Stimulated activated CD4-positive, alpha-beta T cell treated with anti-CD3 and anti-CD28 coated beads, TNF-alpha, amount 100 ng/mL, for 48 hours (primary cell): ENCODE measurements at regions not wholly inside any gene's neighbourhood (a gene's known extent, or its start where the extent isn't known, plus 50 kb on each side); places are given as distances from the start of the nearest gene placed in this dataset.
"Not testable (repeated sequence)": the region's sequence is repeated elsewhere in the genome, so short reads cannot be mapped to it uniquely, and the experiment has no call there.

Experiments
- DNase-seq, 3 donors: peaks; one replicate each; pipeline ENCODE4 v3.0.0-alpha.2; 2020; ENCODE audit warnings: low read depth in 3 of 3

DNA sequence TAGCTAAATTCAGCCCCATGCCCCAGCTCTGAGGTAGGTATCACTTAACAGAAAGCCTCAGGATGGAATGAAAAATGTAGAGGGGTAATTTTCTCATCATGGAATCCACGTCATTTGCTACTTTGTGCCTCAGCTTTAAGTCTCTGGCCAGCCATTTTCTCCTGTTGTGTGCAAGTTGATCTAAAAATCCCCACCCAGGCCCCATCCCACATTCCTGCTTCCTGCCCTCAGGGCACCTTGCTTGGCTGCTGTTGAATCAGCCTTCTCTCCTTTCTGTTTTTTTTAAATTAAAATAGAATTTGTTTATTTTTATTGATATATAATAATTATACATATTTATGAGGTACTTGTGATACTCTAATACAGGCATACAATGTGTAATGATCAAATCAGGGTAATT is 179.9 kb upstream of the TSHZ3 start:
- no peak for DNase-seq

DNA sequence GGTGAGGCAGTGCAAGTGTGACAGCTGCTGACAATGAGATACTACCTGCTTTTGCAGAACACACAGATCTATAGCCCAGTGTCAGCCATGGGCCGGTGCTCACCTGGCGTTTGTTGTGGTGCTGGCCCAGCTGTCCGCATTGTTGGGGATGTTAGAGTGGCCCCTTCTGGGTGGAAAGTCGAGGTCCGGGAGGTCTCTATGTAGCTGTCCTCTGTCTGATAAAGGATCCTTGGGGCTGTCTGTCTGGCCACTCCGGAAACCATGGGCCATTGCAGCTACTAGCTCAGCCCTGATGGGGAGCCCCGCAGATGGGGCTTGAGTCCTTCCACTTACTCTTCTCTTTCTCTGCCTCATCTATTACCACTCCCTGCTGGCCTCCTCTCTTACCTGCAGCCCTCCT is 181.5 kb upstream of the TSHZ3 start:
- no peak for DNase-seq

DNA sequence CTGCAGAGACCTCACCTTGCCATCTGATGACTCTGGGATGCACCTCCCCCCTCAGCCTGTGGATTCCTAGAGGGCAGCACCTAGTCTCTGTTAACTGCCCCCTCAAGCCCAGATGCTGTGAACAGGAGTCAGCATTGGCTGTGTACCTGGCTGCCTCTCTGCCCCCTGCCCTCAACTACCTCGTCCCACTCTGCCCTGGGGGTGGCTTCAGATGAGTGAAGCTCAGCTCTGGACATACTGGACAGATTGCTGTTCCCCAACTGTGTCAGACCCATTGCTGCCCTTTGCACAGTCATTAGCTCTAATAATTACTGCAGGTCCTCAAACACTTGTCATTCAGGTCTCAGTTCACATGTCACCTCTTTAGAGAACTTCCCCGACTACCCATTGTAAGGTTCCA is 182.1 kb upstream of the TSHZ3 start:
- no peak for DNase-seq

DNA sequence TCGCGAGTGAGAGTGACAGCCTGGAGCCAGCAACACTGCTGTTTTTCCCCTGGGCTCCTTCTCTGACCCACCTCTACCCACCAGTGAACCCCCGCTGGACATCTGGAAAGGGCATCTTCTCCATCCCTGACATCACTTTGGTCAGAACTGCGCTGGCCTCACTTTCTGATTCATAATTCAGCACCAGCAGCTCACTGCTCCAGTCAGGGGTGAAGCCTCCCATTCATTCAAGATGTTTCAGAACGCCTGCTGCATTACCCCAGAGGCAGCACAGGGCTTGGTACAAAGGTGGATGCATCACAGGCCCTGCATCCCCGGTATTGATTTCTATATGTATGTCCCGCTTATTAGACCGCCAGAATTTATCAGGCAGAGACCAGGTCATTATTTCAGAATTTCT is 182.8 kb upstream of the TSHZ3 start:
- no peak for DNase-seq

DNA sequence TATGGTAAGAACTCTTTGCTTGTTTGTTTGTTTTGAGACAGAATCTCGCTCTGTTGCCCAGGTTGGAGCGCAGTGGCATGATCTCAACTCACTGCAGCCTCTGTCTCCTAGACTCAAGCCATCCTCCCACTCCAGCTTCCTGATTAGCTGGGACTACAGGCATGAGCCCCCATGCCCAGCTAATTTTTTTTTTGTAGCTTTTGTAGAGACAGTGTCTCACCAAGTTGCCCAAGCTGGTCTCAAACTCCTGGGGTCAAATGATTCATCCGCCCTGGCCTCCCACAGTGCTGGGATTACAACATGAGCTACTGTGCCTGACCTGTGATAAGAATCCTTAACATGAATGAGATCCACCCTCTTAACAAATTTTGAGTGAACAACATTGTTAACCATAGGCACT is 183.9 kb upstream of the TSHZ3 start:
- no peak for DNase-seq

DNA sequence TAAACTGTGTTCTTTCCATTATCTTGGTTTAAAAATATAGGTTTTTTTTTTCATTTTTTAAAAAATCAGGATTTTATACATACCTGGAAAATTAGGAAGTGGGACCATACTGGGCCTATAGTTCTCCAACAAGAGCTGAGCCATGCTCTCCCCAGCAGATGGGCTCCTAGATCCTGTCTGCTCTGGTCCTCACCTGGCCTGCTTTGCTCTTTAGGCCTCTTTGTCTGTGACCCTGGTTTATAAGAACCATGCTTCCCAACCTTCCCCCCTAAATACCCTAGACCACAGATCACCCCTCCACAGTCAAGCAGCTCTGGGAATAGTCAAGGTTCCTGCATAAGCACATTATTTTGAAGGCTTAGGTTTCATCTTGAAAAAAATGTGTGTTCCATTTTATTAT is 185.0 kb upstream of the TSHZ3 start:
- no peak for DNase-seq

DNA sequence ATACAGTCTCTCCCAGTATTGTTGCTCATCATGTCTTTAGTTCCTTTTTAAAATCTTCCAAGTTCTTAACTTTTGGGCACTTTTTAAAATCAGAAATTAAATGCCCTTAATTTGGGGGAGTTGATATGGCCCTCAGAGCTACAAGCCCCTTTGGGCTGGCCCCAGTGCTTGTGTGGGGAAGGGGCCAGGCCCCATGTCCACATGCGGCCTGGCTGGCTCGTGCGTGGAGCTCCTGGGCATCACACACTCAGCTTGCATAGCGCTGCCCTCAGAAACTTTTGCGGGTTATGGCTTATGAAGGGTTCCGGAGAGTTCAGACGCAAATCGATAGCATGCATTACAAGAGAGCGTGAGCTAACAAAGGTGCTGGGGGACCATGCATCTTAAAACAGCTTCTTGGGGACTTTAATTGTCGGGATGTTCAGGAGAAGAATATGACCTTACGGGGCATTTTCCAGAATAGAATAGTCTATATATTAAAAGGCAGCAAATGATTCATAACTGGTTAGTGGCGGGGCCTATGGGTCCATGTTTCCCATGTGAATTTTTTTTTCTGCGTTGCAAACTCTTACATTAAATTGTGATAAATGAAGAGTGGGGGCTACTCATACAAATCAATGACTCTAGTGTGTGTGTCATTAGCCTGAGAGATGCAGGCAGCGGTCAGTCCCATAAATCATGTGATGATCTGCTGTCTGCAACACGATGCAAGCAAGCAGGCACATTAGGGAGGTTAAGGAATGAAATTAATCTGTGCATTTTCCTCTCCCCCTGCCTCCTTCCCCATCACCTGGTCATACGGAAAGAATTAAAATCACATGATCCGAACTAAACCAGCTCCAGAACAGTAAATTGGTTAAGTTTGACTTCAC is 185.8 kb upstream of the TSHZ3 start:
- no peak for DNase-seq

DNA sequence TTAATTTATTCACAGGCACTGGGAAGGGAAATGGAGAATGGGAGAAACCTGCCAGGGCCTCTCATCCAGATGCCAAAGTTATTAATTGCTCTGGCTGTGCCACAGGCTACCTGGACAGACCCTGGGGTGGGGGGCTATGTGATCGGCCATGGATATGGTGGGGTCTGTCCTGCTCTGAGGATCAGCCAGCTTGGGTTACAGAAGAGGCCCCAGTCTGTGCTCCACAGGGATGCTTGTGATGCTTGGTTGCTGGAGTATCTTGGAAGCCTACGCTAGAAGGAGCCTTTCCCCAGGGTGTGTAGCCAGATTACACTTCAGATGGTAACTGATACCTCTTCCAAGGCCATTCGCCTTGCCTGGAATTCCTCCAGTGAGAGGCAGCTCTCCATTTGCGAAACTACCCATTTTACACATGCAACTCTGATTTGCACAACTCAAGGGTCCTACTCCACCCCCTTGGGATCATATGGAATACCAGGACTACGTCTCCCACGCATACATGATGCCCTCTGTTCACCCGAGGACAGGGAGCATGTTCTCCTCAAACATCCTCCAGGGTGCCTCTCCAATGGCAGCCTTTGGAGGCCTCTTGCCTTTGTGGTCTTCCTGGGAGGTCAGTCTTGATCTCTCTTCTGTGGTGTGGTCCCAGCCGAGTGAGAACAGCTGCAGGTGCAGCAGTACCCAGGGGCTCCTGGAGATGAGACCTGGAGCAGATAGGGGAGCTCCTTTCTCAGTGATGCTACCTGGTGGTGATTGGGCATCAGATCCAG is 186.6 kb upstream of the TSHZ3 start:
- no peak for DNase-seq

DNA sequence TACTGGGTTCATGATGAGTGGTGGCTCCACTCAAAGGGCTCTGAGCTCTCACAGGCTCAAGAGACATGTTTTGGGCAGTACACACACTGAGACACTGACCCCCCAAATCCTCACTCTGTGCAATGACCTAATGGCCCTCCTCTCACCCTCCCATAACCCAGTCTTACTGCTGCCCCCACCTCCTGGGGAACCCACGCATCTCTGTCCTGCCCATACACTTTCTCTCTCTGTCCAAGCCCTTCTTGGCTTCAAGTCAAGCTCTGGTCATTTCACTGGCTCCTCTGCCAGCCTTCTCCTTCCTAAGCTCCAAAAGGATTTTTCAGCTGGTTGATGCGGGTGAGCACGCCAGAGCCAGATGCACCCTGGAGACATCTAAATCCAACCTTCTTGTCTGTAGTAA is 187.9 kb upstream of the TSHZ3 start:
- DNase-seq: no peak

DNA sequence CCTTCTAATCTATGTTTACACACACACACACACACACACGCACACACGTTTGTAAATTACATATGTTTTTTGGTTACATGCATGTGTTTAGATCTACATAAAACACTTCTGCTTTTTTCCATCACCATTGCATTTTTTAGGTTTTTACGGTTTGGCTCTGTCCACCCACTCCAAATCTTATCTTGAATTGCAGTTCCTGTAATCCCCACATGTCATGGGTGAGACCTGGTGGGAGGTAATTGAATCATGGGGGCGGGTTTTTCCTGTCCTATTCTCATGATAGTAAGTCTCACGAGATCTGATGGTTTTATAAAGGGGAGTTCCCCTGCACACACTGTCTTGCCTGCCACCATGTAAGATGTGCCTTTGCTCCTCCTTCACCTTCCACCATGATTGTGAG is 188.7 kb upstream of the TSHZ3 start:
- not testable (repeated sequence) for DNase-seq

DNA sequence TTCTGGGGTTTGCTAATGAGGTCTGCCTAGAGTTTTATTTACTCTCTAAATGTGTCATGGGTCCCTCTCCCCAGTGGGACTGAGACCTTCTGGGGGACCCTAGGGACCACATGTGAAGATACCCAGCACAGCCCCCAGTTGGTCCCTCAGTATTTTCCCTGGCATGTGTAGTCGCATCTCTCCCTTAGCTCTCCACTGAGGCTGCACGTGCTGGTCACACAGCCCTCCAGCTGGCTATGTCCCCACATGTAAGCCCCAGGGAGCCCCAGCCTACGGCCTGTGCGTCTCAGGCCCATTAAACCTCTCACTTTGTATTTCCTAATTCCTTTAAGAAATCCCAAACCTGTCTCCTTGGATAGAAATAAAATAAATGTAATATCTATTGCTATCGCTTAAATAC is 189.6 kb upstream of the TSHZ3 start:
- no peak for DNase-seq

DNA sequence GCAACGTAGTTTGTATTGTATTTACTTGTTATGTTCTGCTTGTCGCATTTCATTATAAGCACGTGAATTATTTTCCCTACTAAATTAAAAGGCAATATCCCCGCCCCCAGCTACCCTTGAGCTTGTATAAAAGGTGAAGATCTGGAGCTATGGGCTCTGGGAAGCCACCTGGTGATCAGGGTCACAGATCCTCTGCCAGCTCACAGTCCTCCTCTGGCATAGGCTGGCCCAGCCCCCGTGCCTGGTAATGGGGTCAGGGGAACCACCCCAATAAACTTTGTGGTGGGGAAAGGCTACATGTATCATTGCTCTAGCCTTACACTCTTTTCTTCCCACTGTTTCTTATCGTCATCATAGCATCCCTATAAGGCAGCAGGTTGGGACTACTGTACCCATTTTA is 190.2 kb upstream of the TSHZ3 start:
- DNase-seq: no peak

DNA sequence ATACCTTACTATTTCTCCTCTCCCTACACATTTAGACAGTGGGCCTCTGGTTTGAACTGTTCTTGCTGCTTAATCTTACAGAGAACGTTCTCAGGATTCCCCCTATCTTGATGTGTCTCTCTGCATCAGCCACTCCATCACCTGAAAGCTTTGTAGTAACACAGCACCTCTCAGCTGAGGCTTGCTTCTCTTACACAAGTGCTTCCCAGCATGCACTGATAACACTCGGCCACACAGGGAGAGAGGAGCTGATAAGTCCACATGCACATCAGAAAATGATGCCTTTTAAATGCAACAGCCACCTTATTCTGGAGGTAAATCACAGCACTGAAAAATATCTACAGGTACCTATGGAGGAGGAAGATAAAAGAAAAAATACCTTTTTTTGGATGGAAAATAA is 192.2 kb upstream of the TSHZ3 start:
- DNase-seq: no peak

DNA sequence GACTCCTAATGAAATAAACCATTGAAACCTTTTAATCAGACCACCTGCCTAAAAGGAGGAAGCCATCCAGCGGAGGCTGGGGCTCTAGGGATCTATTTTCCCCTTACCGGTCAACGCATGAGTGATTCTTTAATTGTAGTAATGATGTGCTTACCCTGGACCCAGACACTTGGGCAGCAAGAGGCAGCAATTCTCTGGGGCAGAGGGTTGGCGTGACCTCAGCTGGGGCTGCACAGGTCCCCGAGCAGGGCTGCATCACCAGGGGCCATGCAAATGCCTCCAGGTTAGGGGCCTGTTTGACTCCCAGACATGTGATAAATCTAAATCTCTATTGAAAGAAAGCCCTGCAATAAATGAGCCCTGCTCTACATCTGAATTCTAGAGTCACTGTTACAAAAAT is 194.2 kb upstream of the TSHZ3 start:
- DNase-seq: no peak

DNA sequence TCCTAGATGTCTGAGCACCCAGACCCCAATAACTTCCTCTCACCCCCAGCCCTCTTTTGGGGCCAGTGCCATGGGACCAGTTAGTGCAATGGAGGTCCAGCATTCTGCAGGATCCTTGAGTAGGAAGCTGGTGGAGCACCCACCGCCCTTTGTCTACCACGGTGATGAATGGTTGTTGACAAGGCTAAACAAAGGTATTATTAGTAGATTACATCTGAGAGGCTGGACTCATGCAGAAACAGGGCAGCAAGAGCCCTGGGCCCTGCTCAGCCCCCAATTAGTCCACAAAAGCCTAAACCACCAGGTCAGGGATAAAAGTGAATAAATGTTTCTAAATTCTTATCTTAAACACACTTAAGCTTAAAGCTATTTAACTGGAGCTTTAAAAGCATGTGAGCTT is 196.5 kb upstream of the TSHZ3 start:
- DNase-seq: no peak

DNA sequence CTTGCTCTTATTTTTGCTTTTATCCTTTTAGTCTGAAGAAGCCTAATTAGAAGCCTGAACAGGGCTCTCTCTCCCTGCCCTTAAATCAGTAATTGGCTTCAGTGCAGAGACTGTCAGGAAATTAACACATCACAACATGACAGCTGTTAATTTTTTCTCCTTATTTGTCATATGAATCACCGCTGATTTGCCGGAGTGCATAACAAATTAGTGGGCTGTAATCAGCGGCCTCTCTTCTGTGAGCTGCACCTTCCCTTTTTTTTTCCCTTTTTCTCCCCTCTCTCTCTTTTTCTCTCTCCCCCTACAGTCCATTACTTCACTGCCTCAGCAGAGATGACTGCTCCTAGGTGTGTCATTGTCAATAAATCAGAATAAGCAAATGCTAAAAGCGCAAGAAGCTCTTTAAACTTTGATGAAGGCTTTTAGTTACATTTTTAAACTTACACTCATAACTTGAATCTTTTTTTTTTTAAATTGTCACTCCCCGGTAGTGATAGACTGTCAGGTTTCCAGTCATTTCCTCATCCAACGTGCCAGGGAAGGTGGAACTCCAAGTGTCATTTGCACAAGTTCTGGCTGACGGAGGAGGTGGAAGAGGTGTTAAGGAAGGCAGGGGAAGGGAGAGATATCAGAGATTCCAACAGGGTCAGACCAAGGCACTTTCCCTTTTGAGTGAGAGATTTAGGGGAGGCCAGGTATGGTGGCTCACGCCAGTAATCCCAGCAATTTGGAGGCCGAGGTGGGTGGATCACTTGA is 197.1 kb upstream of the TSHZ3 start:
- DNase-seq: no peak

DNA sequence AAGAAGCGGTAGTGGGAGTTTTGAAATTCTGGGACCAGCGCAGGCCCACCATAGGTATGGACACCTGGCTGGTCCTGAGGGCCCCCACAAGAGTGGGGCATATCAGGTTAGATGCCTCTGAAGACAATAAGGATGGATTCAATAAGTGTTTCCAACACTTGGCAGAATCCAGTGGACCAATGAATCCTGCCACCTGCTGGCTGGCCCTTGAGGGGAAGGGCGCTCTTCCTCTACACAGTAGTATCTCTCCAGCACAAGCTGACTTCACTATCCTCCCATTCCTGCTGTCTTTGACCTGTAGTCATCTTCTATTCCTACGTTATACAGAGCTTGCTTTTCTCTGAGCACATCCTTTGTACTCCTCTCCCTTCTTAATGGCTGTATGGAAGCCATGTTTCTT is 199.7 kb upstream of the TSHZ3 start:
- DNase-seq: no peak

DNA sequence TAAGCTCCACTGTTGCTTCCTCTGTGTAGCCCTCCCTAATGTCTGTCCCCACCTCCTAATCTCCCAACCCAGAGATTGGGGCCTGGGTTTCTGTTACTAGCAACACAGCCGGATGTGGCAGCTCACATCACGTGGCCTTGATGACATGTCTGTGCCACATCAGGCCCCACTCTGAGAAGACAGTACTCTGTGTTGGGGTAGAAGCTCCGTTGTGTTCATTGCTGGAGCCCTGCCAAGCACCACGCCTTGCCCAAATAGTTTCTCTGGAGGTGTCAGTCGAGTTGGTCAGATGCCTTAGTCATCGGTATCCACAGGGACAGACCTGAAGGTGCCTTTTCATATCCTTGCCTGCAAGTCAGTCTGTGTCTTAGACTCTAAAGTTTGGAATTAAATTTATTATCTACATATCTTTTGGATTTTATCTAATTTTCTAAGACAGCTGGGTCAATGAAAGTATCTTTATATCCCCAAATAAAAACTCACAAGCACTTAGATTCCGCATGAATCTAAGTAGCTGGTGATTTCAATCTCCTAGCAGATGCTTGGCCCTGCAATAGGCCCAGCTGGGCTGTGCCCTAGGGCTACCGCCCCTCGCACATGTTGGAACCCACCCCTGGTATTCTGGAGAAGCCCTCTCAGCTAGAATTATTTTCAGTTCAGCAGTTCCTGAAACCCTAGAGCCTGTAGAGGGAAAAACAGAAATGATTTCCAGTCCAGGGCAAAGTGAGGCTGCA is 204.0 kb upstream of the TSHZ3 start:
- DNase-seq: no peak

DNA sequence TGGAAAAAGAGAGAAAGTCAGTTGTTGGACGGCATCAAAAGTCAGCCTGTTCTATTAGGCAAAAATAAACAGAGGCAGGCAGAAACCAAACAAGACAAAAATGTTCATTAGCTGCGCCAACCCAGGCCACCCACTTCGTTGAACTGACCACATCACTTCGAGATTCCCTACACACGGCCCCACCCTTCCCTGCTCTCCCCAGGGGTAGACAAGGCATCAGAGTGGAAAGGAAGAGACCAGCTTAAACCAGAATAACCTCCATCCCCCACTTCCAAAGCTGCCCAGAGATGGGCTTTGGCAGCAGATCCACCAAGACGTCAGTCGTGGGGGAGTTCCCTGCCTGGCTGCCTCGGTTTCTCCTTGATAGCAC is 204.6 kb upstream of the TSHZ3 start:
- no peak for DNase-seq

DNA sequence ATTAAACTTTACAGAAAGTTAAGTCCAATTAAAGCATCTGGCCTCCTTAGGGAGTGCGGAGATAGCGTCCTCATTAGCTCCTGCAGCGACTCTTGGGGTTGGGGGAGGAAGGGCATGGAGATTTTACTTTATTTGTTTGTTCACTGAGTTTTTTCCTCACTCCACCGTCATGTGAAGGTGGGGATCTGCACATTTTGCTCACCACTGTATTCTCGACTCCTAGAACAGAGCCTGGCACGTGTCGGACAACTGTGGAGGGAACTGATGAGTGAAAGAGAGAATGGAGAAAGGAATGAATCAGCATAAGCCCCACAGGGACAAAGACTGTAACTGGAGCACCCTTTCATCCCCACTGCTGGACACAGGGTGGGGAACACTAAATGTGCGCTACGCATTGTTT is 205.1 kb upstream of the TSHZ3 start:
- DNase-seq: no peak

DNA sequence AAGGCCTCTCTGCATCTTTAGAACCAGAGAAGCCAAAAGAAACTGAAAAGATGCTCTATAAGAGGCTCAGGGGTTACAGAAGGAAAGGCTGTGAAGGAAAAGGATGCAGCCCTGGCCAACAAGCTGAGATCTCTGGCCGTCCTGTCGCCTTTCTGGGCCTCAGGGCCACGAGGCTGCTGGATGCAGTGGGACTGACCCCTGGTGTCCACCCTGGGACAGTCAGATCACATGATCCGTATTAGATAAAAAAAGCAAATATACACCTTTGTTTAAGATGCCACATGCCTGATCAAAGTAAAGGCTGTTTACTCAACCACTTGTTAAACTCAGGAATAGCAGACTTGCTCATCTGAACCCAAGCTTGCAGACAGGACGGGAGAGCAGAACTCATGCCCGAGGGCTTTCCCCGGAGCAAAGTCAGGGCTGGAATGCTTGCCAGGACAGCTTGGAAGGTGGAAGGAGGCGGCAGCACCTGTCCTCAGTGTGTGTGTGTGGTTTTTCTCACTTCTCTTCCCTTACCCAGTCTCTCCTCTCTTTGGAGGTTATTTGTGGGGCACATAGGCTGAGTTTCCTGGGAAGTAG is 206.5 kb upstream of the TSHZ3 start:
- DNase-seq: no peak

DNA sequence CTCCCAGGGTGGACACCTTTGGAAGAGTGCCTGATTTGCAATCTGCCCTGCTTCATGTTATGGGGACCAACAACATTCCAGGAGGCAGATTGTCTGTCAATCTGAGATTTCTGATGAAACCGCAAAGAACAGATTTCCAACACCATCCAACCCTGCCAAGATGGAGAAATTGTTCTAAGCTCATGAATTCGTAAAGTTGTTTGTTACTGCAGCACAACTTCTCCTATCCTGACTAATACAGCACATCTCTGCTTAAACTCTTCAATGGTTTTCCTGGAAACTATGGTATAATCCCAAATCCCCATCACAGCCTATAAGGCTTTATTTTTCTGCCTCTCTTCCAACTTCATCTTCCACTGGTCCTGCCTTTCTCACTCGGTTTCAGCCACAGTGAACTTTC is 210.3 kb upstream of the TSHZ3 start:
- DNase-seq: no peak
